Right lobe of liver (tissue), 6 donors: ENCODE measurements at regions not wholly inside any gene's neighbourhood (a gene's known extent, or its start where the extent isn't known, plus 50 kb on each side); places are given as distances from the start of the nearest gene placed in this dataset.

ENCODE experiments used
- ATAC-seq, 4 donors: fragments of 200-7000 bp; cut with Tn5 transposase; one replicate each; pipeline ENCODE4 v1.9.1; 2020; ENCODE audit warnings: mild to moderate bottlenecking in 4 of 4, moderate library complexity in 4 of 4
- DNase-seq, 3 donors: peaks; one replicate each; pipeline ENCODE4 v3.0.0-alpha.2; 2020
- H3K27ac ChIP-seq, 3 donors: fragments of 200-600 bp; one replicate each; pipeline ENCODE4 v1.8.0; 2022
- H3K27me3 ChIP-seq, 2 donors: fragments of 200-600 bp; one replicate each; pipeline ENCODE4 v1.8.0; 2022
- H3K36me3 ChIP-seq, 4 donors: fragments of 200-600 bp; sonication (generic) in 1 of 4; one replicate each; pipeline versions ENCODE4 v1.5.1 to v1.8.0; 2017 to 2022; ENCODE audit warnings: control low read depth in 1 of 4
- H3K4me1 ChIP-seq, 4 donors: fragments of 200-600 bp; sonication (generic) in 1 of 4; one replicate each; pipeline versions ENCODE4 v1.5.1 to v1.8.0; 2017 to 2022; ENCODE audit warnings: control low read depth in 1 of 4
- H3K4me3 ChIP-seq, 3 donors: fragments of 200-600 bp; one replicate each; pipeline ENCODE4 v1.8.0; 2022
- H3K9me3 ChIP-seq, 4 donors: fragments of 200-600 bp; sonication (generic) in 1 of 4; one replicate each; pipeline versions ENCODE4 v1.5.1 to v1.8.0; 2017 to 2022; ENCODE audit warnings: control low read depth in 1 of 4
- CTCF ChIP-seq, 4 donors: fragments of 200-600 bp in 3 of 4; fragments of 450-650 bp in 1 of 4; IDR thresholded peaks; one replicate each; pipeline versions ENCODE4 v1.5.1 to v1.8.0; 2016 to 2022; ENCODE audit warnings: antibody characterized with exemption in 4 of 4, mild to moderate bottlenecking in 2 of 4
- POLR2A ChIP-seq: fragments of 450-650 bp; IDR thresholded peaks from one replicate; pipeline ENCODE4 v1.6.1; 2017; ENCODE audit warnings: antibody characterized with exemption, mild to moderate bottlenecking
- WGBS: methylation state at CpG from one replicate; pipeline ENCODE4 v1.1.6; 2018; ENCODE audit warnings: low coverage, low lambda C conversion rate; ENCODE audit not compliant: insufficient coverage; ENCODE audit errors: missing lambda C conversion rate; 5-methylcytosine and 5-hydroxymethylcytosine counted together
- intact Hi-C, 2 donors: fragments of 100-400 bp; cut with DNase I; formaldehyde crosslinking; loops; one replicate each; pipeline versions ENCODE4 v1.11.2 to v1.14.1; 2022
- donor health status: DM: no; HTN: yes; CAD: no.
- donor health status: DM: no; HTN: no; CAD: no.
- donor health status: DM: no; HTN: no; CAD: no.
- donor health status: DM: no; HTN: yes; CAD: no.
- donor health status: DM: no; HTN: yes; CAD: no.

- TF ChIP-seq POLR2A (no peak), CTCF (IDR thresholded peaks at IDR 0.05) (no peak)
- Histone ChIP-seq H3K36me3 (no peaks in the 10 kb centered on the region), H3K27me3 (peaks cover 0 to 3% of the 10 kb centered on the region in 2 donors), H3K27ac (no peak overlapping the region), H3K9me3 (no peaks in the 10 kb centered on the region), H3K4me1 (no peaks in the 10 kb centered on the region), H3K4me3 (no peak overlapping the region)
- DNase-seq (no peak), ATAC-seq (no peak)
- intact Hi-C loops: no loop called here
- 28% methylated on average over 16 of the region's 18 CpGs for WGBS
Measured at GRCh38 chr5:174337276-174338184, 292.0 kb downstream of the NSG2 start.

- TF ChIP-seq POLR2A (no peak), CTCF (IDR thresholded peaks at IDR 0.05) (no peak)
- intact Hi-C loops: no loop called here
- Histone ChIP-seq H3K4me3 (no peak overlapping the region), H3K9me3 (no peaks in the 10 kb centered on the region), H3K27ac (no peak overlapping the region), H3K36me3 (no peaks in the 10 kb centered on the region), H3K27me3 (peaks cover 0 to 3% of the 10 kb centered on the region in 2 donors), H3K4me1 (no peaks in the 10 kb centered on the region)
- DNase-seq (no peak), ATAC-seq (no peak)
- WGBS: 29% methylated on average over 13 of the region's 13 CpGs
Measured at GRCh38 chr5:174338185-174339010, 292.9 kb downstream of the NSG2 start.

- Histone ChIP-seq H3K27me3 (peaks cover 0 to 3% of the 10 kb centered on the region in 2 donors), H3K27ac (no peak overlapping the region), H3K4me3 (no peak overlapping the region), H3K4me1 (no peaks in the 10 kb centered on the region), H3K9me3 (no peaks in the 10 kb centered on the region), H3K36me3 (no peaks in the 10 kb centered on the region)
- TF ChIP-seq CTCF (IDR thresholded peaks at IDR 0.05) (no peak), POLR2A (no peak)
- no peak for DNase-seq
- 63% methylated on average over 2 of the region's 4 CpGs for WGBS
- no peak for ATAC-seq
- intact Hi-C loops: no loop called here
Measured at GRCh38 chr5:174339130-174339529, 293.6 kb downstream of the NSG2 start.

DNA sequence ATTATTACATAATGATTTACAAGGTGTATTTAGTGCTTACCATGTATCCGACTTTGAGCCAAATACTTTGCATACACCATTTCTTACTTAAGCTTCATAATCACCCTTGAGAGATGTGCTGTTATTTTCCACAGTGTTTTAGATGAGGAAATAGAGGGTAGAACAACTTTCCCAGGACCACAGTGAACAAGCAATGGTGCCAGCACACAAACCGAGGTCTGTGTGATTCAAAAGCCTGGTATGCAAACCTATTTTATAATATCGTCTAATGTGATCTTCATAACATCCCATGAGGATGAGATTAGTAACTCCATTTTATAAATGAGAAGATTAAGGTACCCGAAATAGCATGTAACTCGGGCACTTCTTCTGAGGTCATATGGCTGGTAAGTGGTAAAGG is 294.7 kb downstream of the NSG2 start:
- Histone ChIP-seq H3K4me1 (no peaks in the 10 kb centered on the region), H3K4me3 (no peak overlapping the region), H3K9me3 (no peaks in the 10 kb centered on the region), H3K27me3 (peaks cover 0 to 3% of the 10 kb centered on the region in 2 donors), H3K27ac (no peak overlapping the region), H3K36me3 (no peaks in the 10 kb centered on the region)
- intact Hi-C loops: no loop called here
- 41% methylated on average over 5 of the region's 5 CpGs for WGBS
- DNase-seq: no peak
- ATAC-seq: no peak
- TF ChIP-seq CTCF (IDR thresholded peaks at IDR 0.05): no peak
- TF ChIP-seq POLR2A: no peak
